GM12892 (cell line): ENCODE measurements at regions not wholly inside any gene's neighbourhood (a gene's known extent, or its start where the extent isn't known, plus 50 kb on each side); places are given as distances from the start of the nearest gene placed in this dataset.

Experiments
- POLR2A ChIP-seq: IDR thresholded peaks from 2 replicates; pipeline ENCODE4 v1.6.1; 2011; ENCODE audit warnings: low read depth, low read length, control low read depth
- POLR2AphosphoS5 ChIP-seq: IDR thresholded peaks from 2 replicates; pipeline ENCODE4 v1.6.1; 2011; ENCODE audit warnings: low read depth, low read length, control low read depth
- TAF1 ChIP-seq: IDR thresholded peaks from 2 replicates; pipeline ENCODE4 v1.6.1; 2011; ENCODE audit warnings: low read depth, mild to moderate bottlenecking, control low read depth, low read length, borderline replicate concordance

DNA sequence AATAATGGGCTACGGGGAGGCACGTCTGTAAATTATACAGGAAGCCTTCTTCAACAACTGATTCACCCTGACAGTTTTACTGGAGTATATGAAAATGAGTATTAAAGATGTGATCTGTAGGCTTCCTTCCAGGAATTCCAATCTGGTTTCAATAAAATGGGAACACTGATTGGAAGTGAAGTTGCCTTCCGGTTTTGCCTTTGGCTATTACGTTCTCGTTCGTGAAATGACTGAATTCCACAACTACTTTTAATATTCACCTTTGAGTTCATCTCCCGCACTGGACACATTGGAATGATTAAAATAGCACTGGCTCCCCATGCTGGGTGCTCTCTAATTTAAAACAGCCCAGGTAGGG, 350.1 kb upstream of the MKI67 start:
- no peak for TF ChIP-seq TAF1
- TF ChIP-seq POLR2A: no peak
- no peak for TF ChIP-seq POLR2AphosphoS5
